ENCODE measurements at regions not wholly inside any gene's neighbourhood (a gene's known extent, or its start where the extent isn't known, plus 50 kb on each side); places are given as distances from the start of the nearest gene placed in this dataset.

GRCh38 chr2:236733156-236733555, 163.5 kb downstream of the ACKR3 start:
- Histone ChIP-seq H3K4me3 (no peak overlapping the region), H3K9me2 (replicated peaks; ENCODE audit: insufficient read depth) (no peaks in the 10 kb centered on the region), H3K4me2 (no peak overlapping the region), H3K9me3 (ENCODE audit: low read depth) (no peaks in the 10 kb centered on the region), H2AFZ (no peak overlapping the region), H3K36me3 (replicated peaks; ENCODE audit: insufficient read depth, low read depth) (no peaks in the 10 kb centered on the region), H3K4me1 (ENCODE audit: insufficient read depth) (peaks cover 17% of the 10 kb centered on the region), H3K27ac (no peak overlapping the region), H3K79me2 (no peaks in the 10 kb centered on the region), H3K27me3 (no peaks in the 10 kb centered on the region), H4K20me1 (ENCODE audit: insufficient read depth, poor library complexity, severe bottlenecking) (no peaks in the 10 kb centered on the region)
- DNase-seq (ENCODE audit: low spot score), result no peak
- 94% methylated on average over 3 of the region's 3 CpGs for WGBS (ENCODE audit: low lambda C conversion rate, missing lambda C conversion rate)
- no peak for TF ChIP-seq EZH2phosphoT487 (IDR thresholded peaks at IDR 0.05; ENCODE audit: low read depth, severe bottlenecking, unreplicated experiment)
- no peak for TF ChIP-seq CTCF (IDR thresholded peaks at IDR 0.05; ENCODE audit: poor library complexity)
- TF ChIP-seq EZH2 (IDR thresholded peaks at IDR 0.05; ENCODE audit: borderline replicate concordance), result no peak

- no peaks in the 10 kb centered on the region for H3K36me3 ChIP-seq (replicated peaks; ENCODE audit: insufficient read depth, low read depth)
- H3K4me1 ChIP-seq (ENCODE audit: insufficient read depth), result peaks cover 11% of the 10 kb centered on the region
- no peak overlapping the region for H3K4me2 ChIP-seq
- no peak for DNase-seq (ENCODE audit: low spot score)
- H3K27me3 ChIP-seq, result no peaks in the 10 kb centered on the region
- no peak for TF ChIP-seq EZH2phosphoT487 (IDR thresholded peaks at IDR 0.05; ENCODE audit: low read depth, severe bottlenecking, unreplicated experiment)
- no peak for TF ChIP-seq EZH2 (IDR thresholded peaks at IDR 0.05; ENCODE audit: borderline replicate concordance)
- no peak for TF ChIP-seq CTCF (IDR thresholded peaks at IDR 0.05; ENCODE audit: poor library complexity)
- peak overlapping the region; percentile 41 for H3K27ac ChIP-seq
- no peaks in the 10 kb centered on the region for H4K20me1 ChIP-seq (ENCODE audit: insufficient read depth, poor library complexity, severe bottlenecking)
- H3K9me3 ChIP-seq (ENCODE audit: low read depth), result no peaks in the 10 kb centered on the region
- no peaks in the 10 kb centered on the region for H3K79me2 ChIP-seq
- no peaks in the 10 kb centered on the region for H3K9me2 ChIP-seq (replicated peaks; ENCODE audit: insufficient read depth)
- H3K4me3 ChIP-seq, result no peak overlapping the region
- WGBS (ENCODE audit: low lambda C conversion rate, missing lambda C conversion rate), result 49% methylated on average over 6 of the region's 6 CpGs
- no peak overlapping the region for H2AFZ ChIP-seq
Observed at GRCh38 chr2:236735825-236736238, 166.2 kb downstream of the ACKR3 start.

GRCh38 chr2:236738030-236738429, 168.4 kb downstream of the ACKR3 start:
- no peak overlapping the region for H2AFZ ChIP-seq

More at GRCh38 chr2:236738030-236738429, 168.4 kb downstream of the ACKR3 start:
- no peak overlapping the region for H3K4me3 ChIP-seq
- H4K20me1 ChIP-seq (ENCODE audit: insufficient read depth, poor library complexity, severe bottlenecking), result no peaks in the 10 kb centered on the region
- H3K79me2 ChIP-seq, result no peaks in the 10 kb centered on the region
- H3K4me2 ChIP-seq, result no peak overlapping the region
- H3K27ac ChIP-seq, result no peak overlapping the region
- 91% methylated on average over 4 of the region's 4 CpGs for WGBS (ENCODE audit: low lambda C conversion rate, missing lambda C conversion rate)
- H3K9me3 ChIP-seq (ENCODE audit: low read depth), result no peaks in the 10 kb centered on the region
- H3K4me1 ChIP-seq (ENCODE audit: insufficient read depth), result peaks cover 20% of the 10 kb centered on the region
- no peaks in the 10 kb centered on the region for H3K36me3 ChIP-seq (replicated peaks; ENCODE audit: insufficient read depth, low read depth)
- TF ChIP-seq EZH2phosphoT487 (IDR thresholded peaks at IDR 0.05; ENCODE audit: low read depth, severe bottlenecking, unreplicated experiment) (no peak), EZH2 (IDR thresholded peaks at IDR 0.05; ENCODE audit: borderline replicate concordance) (no peak), CTCF (IDR thresholded peaks at IDR 0.05; ENCODE audit: poor library complexity) (no peak)
- no peaks in the 10 kb centered on the region for H3K27me3 ChIP-seq
- no peaks in the 10 kb centered on the region for H3K9me2 ChIP-seq (replicated peaks; ENCODE audit: insufficient read depth)
- DNase-seq (ENCODE audit: low spot score), result no peak
